HCT116 (cell line): ENCODE measurements at regions not wholly inside any gene's neighbourhood (a gene's known extent, or its start where the extent isn't known, plus 50 kb on each side); places are given as distances from the start of the nearest gene placed in this dataset.

Experiments used
- ATAC-seq: fragments of 200-7000 bp; cut with Tn5 transposase; 2 replicates; pipeline ENCODE4 v1.9.1; 2020; ENCODE audit warnings: mild to moderate bottlenecking, moderate library complexity
- BruUV-seq: library from RNA; stranded (reverse); fragments of 400-500 nt; replicated peaks from 2 replicates; lab custom pipeline; 2021; lab: Mats Ljungman, UMichigan
- CTCF ChIA-PET: fragments of 300-600 bp; sonication (Branson Sonifier 250); formaldehyde crosslinking; loops from one replicate; lab custom pipeline; 2021; ENCODE audit warnings: antibody characterized with exemption; lab: Charles Lee
- POLR2A ChIA-PET: fragments of 300-600, 350-600 bp; sonication (Branson Sonifier 250); formaldehyde crosslinking; loops from one replicate; lab custom pipeline; 2021; ENCODE audit warnings: antibody characterized with exemption; lab: Charles Lee
- RAD21 ChIA-PET, 2 experiments: fragments of 300-600 bp; sonication (Branson Sonifier 250); formaldehyde crosslinking; loops; one replicate each; lab custom pipeline; 2023; ENCODE audit warnings: low total read pairs in 2 of 2; ENCODE audit not compliant: uncharacterized antibody in 2 of 2, unreplicated experiment in 2 of 2, low non-redundant PET in 1 of 2; lab: Charles Lee
- DNase-seq: peaks from one replicate; pipeline ENCODE4 v3.0.0-alpha.2; 2010; ENCODE audit warnings: low read depth, low spot score
- H2AFZ ChIP-seq: fragments of 200-600 bp; shearing (Covaris generic), sonication (generic); 2 replicates; pipeline ENCODE4 v1.6.1; 2017; ENCODE audit warnings: low read depth, mixed run types, mixed read lengths, antibody characterized with exemption, low read length; ENCODE audit not compliant: poor library complexity, severe bottlenecking
- H3K27ac ChIP-seq: 2 replicates; pipeline ENCODE4 v1.5.1; 2012; ENCODE audit warnings: low read depth, low read length
- H3K27me3 ChIP-seq: fragments of 200-600 bp; sonication (generic); 2 replicates; pipeline ENCODE4 v1.6.1; 2016; ENCODE audit warnings: mixed run types, low read length, mixed read lengths; ENCODE audit not compliant: insufficient read depth
- H3K36me3 ChIP-seq, 2 experiments: fragments of 200-500 bp in 1 of 2; fragments of 200-600 bp in 1 of 2; sonication (Bioruptor generic) in 1 of 2; sonication (generic) in 1 of 2; 2 replicates each; pipeline versions ENCODE4 v1.5.1 to v1.6.1; 2014 to 2016; ENCODE audit warnings: low read length in 2 of 2, inconsistent platforms in 1 of 2, mixed read lengths in 1 of 2, mixed run types in 1 of 2; ENCODE audit not compliant: insufficient read depth in 2 of 2, control insufficient read depth in 1 of 2
- H3K4me1 ChIP-seq, 2 experiments: fragments of 200-600 bp in 1 of 2; sonication (generic) in 1 of 2; 2 replicates each; pipeline versions ENCODE4 v1.5.1 to v1.6.1; 2012 to 2017; ENCODE audit warnings: low read length in 2 of 2, inconsistent platforms in 1 of 2, mild to moderate bottlenecking in 1 of 2, mixed read lengths in 1 of 2, mixed run types in 1 of 2, moderate library complexity in 1 of 2; ENCODE audit not compliant: insufficient read depth in 2 of 2, control insufficient read depth in 1 of 2
- H3K4me2 ChIP-seq: fragments of 200-600 bp; sonication (generic); 2 replicates; pipeline ENCODE4 v1.6.1; 2017; ENCODE audit warnings: mixed run types, low read length, mixed read lengths
- H3K4me3 ChIP-seq, 2 experiments: fragments of 200-600 bp in 1 of 2; sonication (generic) in 1 of 2; replicated peaks in 1 of 2; 2 replicates each; pipeline ENCODE4 v1.5.1; 2011 to 2016; ENCODE audit warnings: low read length in 2 of 2, control low read depth in 1 of 2, low read depth in 1 of 2, mild to moderate bottlenecking in 1 of 2, mixed read lengths in 1 of 2, mixed run types in 1 of 2
- H3K79me2 ChIP-seq: fragments of 200-600 bp; sonication (generic); 2 replicates; pipeline ENCODE4 v1.6.1; 2017; ENCODE audit warnings: mild to moderate bottlenecking, mixed run types, low read length, moderate library complexity, mixed read lengths; ENCODE audit not compliant: insufficient read depth
- H3K9ac ChIP-seq: fragments of 200-600 bp; sonication (generic); 2 replicates; pipeline ENCODE4 v1.6.1; 2016; ENCODE audit warnings: low read length, mixed read lengths
- H3K9me2 ChIP-seq: fragments of 200-600 bp; sonication (generic), shearing (Covaris generic); 2 replicates; pipeline ENCODE4 v1.6.1; 2017; ENCODE audit warnings: mixed run types, mild to moderate bottlenecking, moderate library complexity; ENCODE audit not compliant: insufficient read depth
- H3K9me3 ChIP-seq, 2 experiments: fragments of 200-500 bp in 1 of 2; fragments of 200-600 bp in 1 of 2; sonication (Bioruptor generic) in 1 of 2; sonication (generic) in 1 of 2; 2 replicates each; pipeline ENCODE4 v1.6.1; 2014 to 2017; ENCODE audit warnings: low read length in 2 of 2, mixed read lengths in 2 of 2, inconsistent platforms in 1 of 2, low read depth in 1 of 2, mild to moderate bottlenecking in 1 of 2, mixed run types in 1 of 2, moderate library complexity in 1 of 2; ENCODE audit not compliant: control insufficient read depth in 1 of 2, insufficient read depth in 1 of 2
- H4K20me1 ChIP-seq: fragments of 200-600 bp; sonication (generic), shearing (Covaris generic); 2 replicates; pipeline ENCODE4 v1.6.1; 2017; ENCODE audit warnings: mixed run types, mild to moderate bottlenecking, moderate library complexity; ENCODE audit not compliant: insufficient read depth
- CEBPB ChIP-seq: IDR thresholded peaks from 2 replicates; pipeline ENCODE4 v1.6.1; 2012; ENCODE audit warnings: low read depth
- ELF1 ChIP-seq: IDR thresholded peaks from 2 replicates; pipeline ENCODE4 v1.6.1; 2012; ENCODE audit warnings: low read depth, borderline replicate concordance
- EZH2 ChIP-seq: fragments of 200-600 bp; sonication (generic); IDR thresholded peaks from 2 replicates; pipeline ENCODE4 v1.6.1; 2017; ENCODE audit warnings: antibody characterized with exemption, mixed run types
- FOSL1 ChIP-seq: IDR thresholded peaks from 2 replicates; pipeline ENCODE4 v1.6.1; 2012; ENCODE audit warnings: low read depth
- JUND ChIP-seq: IDR thresholded peaks from 2 replicates; pipeline ENCODE4 v1.6.1; 2012
- POLR2A ChIP-seq: IDR thresholded peaks from 2 replicates; pipeline ENCODE4 v1.7.0; 2011; ENCODE audit warnings: borderline replicate concordance; ENCODE audit not compliant: insufficient read depth, insufficient read length; ENCODE audit errors: extremely low read depth
- RAD21 ChIP-seq: IDR thresholded peaks from 2 replicates; pipeline ENCODE4 v1.6.1; 2012; ENCODE audit warnings: low read depth, mild to moderate bottlenecking
- SIN3A ChIP-seq: IDR thresholded peaks from 2 replicates; pipeline ENCODE4 v1.6.1; 2012; ENCODE audit warnings: low read depth
- SRF ChIP-seq: IDR thresholded peaks from 2 replicates; pipeline ENCODE4 v1.6.1; 2012; ENCODE audit warnings: low read depth
- TCF7L2 ChIP-seq: IDR thresholded peaks from 2 replicates; pipeline ENCODE4 v1.7.0; 2011; ENCODE audit warnings: borderline replicate concordance, inconsistent platforms; ENCODE audit not compliant: insufficient read depth, insufficient read length; ENCODE audit errors: extremely low read depth
- intact Hi-C: fragments of 100-400 bp; cut with micrococcal nuclease; formaldehyde crosslinking; loops from 2 replicates; pipeline ENCODE4 v1.10.0; 2022
- TF ChIP-seq, protein P1 (sequence below): IDR thresholded peaks from 2 replicates; pipeline ENCODE4 v1.6.1; 2012
- TF ChIP-seq, protein P2 (sequence below): IDR thresholded peaks from 2 replicates; pipeline ENCODE4 v1.6.1; 2011; ENCODE audit warnings: mild to moderate bottlenecking, low read length, moderate library complexity; ENCODE audit not compliant: insufficient replicate concordance; ENCODE audit errors: extremely low read depth
- TF ChIP-seq, protein P3 (sequence below): IDR thresholded peaks from 2 replicates; pipeline ENCODE4 v1.6.1; 2012

DNA sequence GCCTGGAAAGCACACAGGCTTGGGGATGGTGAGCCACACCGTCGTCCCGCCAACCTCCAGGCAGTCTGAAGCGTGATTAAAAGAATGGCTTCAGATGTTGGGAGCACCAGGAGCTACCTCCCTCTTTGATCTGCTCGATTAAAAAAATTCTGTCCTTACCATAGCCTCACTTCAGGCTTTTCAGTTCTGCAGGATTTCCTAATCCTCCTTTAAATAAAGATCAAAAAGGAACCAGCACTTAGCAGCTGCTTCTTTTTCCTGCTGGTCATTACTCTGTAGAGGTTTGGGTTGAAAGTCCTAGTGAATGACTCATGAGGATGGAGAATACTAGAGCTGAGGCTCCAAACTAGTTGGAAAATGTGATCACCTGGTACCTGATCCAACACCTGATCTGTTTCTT, 71.9 kb upstream of the C1orf174 start:
- Histone ChIP-seq H3K4me2 (no peak overlapping the region), H3K9me2 (no peaks in the 10 kb centered on the region), H3K27ac (no peak overlapping the region), H4K20me1 (no peaks in the 10 kb centered on the region), H3K9ac (no peak overlapping the region), H3K79me2 (no peaks in the 10 kb centered on the region), H3K27me3 (peaks cover 20% of the 10 kb centered on the region), H3K9me3 (no peaks in the 10 kb centered on the region), H3K4me3 (no peak overlapping the region), H3K36me3 (no peaks in the 10 kb centered on the region), H3K4me1 (no peaks in the 10 kb centered on the region), H2AFZ (no peak overlapping the region)
- TF ChIP-seq JUND: no peak
- no peak for TF ChIP-seq CEBPB
- TF ChIP-seq SIN3A: no peak
- TF ChIP-seq, protein P1, sequence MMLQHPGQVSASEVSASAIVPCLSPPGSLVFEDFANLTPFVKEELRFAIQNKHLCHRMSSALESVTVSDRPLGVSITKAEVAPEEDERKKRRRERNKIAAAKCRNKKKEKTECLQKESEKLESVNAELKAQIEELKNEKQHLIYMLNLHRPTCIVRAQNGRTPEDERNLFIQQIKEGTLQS: no peak
- TF ChIP-seq, protein P2, sequence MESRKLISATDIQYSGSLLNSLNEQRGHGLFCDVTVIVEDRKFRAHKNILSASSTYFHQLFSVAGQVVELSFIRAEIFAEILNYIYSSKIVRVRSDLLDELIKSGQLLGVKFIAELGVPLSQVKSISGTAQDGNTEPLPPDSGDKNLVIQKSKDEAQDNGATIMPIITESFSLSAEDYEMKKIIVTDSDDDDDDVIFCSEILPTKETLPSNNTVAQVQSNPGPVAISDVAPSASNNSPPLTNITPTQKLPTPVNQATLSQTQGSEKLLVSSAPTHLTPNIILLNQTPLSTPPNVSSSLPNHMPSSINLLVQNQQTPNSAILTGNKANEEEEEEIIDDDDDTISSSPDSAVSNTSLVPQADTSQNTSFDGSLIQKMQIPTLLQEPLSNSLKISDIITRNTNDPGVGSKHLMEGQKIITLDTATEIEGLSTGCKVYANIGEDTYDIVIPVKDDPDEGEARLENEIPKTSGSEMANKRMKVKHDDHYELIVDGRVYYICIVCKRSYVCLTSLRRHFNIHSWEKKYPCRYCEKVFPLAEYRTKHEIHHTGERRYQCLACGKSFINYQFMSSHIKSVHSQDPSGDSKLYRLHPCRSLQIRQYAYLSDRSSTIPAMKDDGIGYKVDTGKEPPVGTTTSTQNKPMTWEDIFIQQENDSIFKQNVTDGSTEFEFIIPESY: no peak
- DNase-seq (no peak), ATAC-seq (no peak)
- RAD21 ChIA-PET: no interaction called here
- CTCF ChIA-PET: no interaction called here
- intact Hi-C loops: no loop called here
- BruUV-seq: no TSS peak
- POLR2A ChIA-PET: no interaction called here

DNA sequence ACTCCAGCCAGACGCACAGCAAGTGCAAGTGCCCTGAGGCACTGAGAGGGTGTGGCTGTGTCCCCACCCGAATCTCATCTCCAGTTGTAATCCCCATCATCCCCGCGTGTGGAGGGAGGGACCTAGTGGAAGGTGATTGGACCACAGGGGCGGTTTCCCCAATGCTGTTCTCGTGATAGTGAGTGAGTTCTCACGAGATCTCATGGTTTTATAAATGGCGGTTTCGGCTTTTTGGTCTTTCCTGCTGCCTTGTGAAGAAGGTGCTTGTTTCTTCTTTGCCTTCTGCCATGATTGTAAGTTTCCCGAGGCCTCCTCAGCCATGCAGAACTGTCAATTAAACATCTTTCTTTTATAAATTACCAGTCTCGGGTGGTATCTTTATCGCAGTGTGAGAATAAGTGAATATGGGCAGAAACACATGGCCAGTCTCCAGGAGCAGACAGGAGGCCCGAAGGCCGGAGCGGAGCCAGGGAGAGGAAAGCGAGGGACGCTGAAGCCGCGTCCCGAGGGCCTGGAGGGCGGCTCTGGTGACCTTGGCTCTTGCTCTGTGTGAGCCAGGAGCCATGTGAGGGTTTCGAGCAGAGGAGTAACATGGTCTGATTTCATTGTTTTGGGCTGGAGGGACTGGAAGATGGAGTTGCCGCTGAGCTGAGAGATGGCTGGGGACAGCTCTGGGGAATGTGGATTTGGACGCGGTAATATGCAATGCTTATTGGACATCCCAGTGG, 76.0 kb upstream of the C1orf174 start:
- BruUV-seq: no TSS peak
- Histone ChIP-seq H4K20me1 (no peaks in the 10 kb centered on the region), H3K9me3 (no peaks in the 10 kb centered on the region), H3K4me1 (no peaks in the 10 kb centered on the region), H3K36me3 (no peaks in the 10 kb centered on the region), H3K9me2 (no peaks in the 10 kb centered on the region), H3K4me3 (no peak overlapping the region), H3K9ac (no peak overlapping the region), H3K4me2 (no peak overlapping the region), H3K79me2 (no peaks in the 10 kb centered on the region), H3K27me3 (peaks cover 10% of the 10 kb centered on the region), H3K27ac (no peak overlapping the region), H2AFZ (no peak overlapping the region)
- ChIA-PET RAD21 (no interaction called here), CTCF (no interaction called here), POLR2A (no interaction called here)
- intact Hi-C loops: no loop called here
- DNase-seq (no peak), ATAC-seq (peak; percentile 44; the same call in 1 of the 2 replicates)
- TF ChIP-seq CEBPB (no peak), EZH2 (no peak), POLR2A (no peak), SIN3A (no peak), ELF1 (no peak), TCF7L2 (no peak), SRF (no peak), RAD21 (no peak), FOSL1 (no peak), JUND (no peak)
- TF ChIP-seq, protein P3, sequence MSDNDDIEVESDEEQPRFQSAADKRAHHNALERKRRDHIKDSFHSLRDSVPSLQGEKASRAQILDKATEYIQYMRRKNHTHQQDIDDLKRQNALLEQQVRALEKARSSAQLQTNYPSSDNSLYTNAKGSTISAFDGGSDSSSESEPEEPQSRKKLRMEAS: no peak
- TF ChIP-seq, protein P1: no peak
